ENCODE measurements at regions not wholly inside any gene's neighbourhood (a gene's known extent, or its start where the extent isn't known, plus 50 kb on each side); places are given as distances from the start of the nearest gene placed in this dataset.

GRCh38 chr3:197356275-197356674 lies 57.9 kb upstream of the DLG1 start:
- TF ChIP-seq CTCF (IDR thresholded peaks at IDR 0.05) (no peak), POLR2AphosphoS5 (IDR thresholded peaks at IDR 0.05; ENCODE audit: low read depth, low read length) (no peak), REST (IDR thresholded peaks at IDR 0.05; ENCODE audit: insufficient read depth in 1 of 2, low read depth in 2 of 2, low read length in 1 of 2) (no peak), TCF7L2 (IDR thresholded peaks at IDR 0.05; ENCODE audit: low read depth, low read length) (no peak), SIN3A (IDR thresholded peaks at IDR 0.05; ENCODE audit: borderline replicate concordance, insufficient read depth, low read depth, low read length) (no peak)

Data from Panc1 (cell line).